ENCODE measurements at regions not wholly inside any gene's neighbourhood (a gene's known extent, or its start where the extent isn't known, plus 50 kb on each side); places are given as distances from the start of the nearest gene placed in this dataset.
A peak's percentile ranks its signal among the peaks of the same experiment; 100 is the strongest.

DNA sequence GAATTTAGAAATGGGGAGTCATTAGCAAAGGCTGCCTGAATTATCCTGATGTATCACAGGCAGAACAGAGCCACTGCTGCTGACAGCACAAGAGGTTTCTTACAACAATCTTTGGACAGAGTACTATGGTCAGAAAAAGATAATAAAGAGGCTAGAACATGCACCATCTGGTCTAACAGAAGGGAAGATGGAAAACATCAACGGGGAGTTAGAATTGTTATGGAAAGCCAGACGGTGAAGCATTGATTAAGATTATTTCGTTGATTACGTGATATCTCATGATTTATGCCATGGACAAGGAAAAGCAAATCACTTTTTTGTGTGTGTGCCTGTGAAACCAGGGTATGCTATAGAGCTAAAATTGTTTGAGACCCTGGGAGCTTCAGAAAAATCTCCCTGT lies 409.4 kb upstream of the ETAA1 start:
- peak; percentile 83; the same call in 1 of the 2 replicates for TF ChIP-seq GATA2 (IDR thresholded peaks at IDR 0.05; ENCODE audit: low read depth, low read length)
- TF ChIP-seq GATA3 (IDR thresholded peaks at IDR 0.05; ENCODE audit: low read depth, low read length), result peak; percentile 94

Measured in SH-SY5Y (cell line).